WI38 (cell line): ENCODE measurements at regions not wholly inside any gene's neighbourhood (a gene's known extent, or its start where the extent isn't known, plus 50 kb on each side); places are given as distances from the start of the nearest gene placed in this dataset.

ENCODE experiments used
- H3K4me3 ChIP-seq: 2 replicates; pipeline ENCODE4 v1.5.1; 2011; ENCODE audit warnings: low read depth, mild to moderate bottlenecking, control low read depth, low read length
- TF ChIP-seq, protein P1 (sequence below): IDR thresholded peaks from 2 replicates; pipeline ENCODE4 v1.5.1; 2012; ENCODE audit warnings: low read depth, mild to moderate bottlenecking, control low read depth, low read length

DNA sequence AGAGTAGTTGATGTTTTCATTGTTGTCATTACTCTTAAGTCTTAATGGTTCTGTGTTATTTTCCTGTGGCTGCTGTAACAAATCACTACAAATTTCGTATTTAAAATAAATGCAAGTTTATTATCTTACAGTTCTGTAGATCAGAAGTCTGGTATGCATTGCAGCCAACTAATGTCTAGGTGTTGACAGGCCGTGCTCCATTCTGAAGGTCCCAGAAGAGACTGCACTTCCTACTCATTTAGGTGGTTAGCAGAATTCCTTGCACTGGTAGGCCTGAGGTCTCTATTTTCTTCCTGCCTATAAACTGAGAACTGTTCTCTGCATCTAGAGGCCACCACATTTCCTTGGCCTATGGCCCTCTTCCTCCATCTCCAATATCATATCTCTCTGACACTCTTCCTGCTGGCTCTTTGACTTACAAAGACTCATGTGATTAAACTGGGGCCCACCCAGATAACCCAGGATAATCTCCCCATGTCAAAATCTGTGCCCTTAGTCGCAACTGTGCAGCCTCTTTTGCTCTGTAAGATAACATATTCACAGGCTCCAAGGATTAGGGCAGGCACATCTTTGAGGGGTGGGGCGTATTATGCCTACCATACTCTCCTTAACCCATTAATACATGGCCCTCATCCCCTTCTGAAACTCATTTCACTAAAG lies 468.4 kb downstream of the FOXO1 start:
- H3K4me3 ChIP-seq: no peak overlapping the region
- TF ChIP-seq, protein P1, sequence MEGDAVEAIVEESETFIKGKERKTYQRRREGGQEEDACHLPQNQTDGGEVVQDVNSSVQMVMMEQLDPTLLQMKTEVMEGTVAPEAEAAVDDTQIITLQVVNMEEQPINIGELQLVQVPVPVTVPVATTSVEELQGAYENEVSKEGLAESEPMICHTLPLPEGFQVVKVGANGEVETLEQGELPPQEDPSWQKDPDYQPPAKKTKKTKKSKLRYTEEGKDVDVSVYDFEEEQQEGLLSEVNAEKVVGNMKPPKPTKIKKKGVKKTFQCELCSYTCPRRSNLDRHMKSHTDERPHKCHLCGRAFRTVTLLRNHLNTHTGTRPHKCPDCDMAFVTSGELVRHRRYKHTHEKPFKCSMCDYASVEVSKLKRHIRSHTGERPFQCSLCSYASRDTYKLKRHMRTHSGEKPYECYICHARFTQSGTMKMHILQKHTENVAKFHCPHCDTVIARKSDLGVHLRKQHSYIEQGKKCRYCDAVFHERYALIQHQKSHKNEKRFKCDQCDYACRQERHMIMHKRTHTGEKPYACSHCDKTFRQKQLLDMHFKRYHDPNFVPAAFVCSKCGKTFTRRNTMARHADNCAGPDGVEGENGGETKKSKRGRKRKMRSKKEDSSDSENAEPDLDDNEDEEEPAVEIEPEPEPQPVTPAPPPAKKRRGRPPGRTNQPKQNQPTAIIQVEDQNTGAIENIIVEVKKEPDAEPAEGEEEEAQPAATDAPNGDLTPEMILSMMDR: no peak

DNA sequence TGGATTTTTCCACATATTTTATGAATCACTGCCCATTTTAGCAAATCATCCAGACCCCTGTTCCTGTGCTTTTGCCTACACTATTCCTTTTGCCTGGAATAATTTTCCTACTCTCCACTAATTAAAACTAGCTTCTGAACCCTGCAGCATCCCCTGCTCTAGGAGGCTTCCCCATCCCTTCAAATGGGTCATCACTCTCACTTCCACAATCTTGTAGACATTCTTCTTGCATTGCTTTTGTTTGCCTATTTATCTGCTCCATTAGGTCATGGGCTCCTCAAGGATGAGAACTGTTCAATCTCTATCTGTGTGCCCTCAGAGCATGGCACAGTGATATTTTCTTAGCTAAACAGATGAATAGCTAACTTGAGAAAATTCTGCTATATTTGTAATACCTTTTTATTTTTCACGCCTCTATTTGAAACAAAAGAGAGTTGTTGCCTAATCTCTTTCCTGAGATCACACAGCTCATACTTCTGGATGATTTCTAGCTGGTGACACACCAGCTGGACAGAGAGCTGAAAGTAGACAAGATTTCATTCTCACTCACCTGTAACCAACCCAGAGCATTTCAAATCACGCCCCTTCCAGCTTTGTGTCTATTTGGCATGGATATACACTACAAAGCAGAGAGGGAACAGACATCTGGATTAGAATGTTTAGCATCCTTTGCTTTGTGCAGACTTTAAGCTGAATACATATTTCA lies 466.0 kb downstream of the FOXO1 start:
- H3K4me3 ChIP-seq: no peak overlapping the region
- TF ChIP-seq, protein P1: no peak

DNA sequence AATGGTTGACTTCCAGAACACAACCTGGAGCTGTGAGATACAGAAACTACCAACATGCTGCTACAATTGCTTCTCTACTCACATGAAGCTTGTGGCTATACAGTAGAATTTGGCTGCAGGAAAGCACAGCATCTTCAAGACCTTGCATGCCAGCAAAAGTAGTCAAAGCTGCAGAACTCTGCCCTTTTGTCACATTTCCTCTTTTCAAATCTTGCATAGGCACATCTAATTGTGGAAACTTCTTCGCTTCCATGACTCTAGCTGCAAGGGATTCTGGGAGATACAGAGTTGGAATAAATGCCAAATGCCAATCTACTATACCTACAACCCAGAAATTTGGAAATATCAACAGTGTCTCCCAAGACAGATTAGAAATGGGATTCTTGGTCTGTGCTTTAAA lies 462.2 kb downstream of the FOXO1 start:
- TF ChIP-seq, protein P1: no peak
- no peak overlapping the region for H3K4me3 ChIP-seq

DNA sequence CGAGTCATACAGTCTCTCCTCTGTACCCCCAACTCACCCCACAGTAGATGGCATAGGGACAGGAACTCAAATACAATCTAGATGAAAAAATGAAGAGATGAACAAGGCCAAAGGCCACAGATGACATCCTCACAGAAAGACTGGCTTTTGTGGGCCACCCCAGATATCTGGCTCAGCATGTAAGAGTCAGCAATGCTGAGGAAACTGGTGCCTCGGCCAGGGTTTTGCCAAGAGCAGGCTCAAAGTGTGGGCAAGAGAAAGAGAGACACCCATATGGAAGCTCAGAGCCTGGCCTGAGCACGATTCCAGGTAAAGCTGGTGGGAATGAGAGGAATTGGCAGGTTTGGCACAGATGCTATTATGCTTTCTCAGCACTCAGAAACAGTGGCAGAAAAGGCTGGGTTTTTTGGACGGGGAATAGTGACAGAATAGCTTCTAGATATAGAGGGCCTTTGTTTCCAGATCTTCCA lies 460.6 kb downstream of the FOXO1 start:
- H3K4me3 ChIP-seq: no peak overlapping the region
- TF ChIP-seq, protein P1: no peak

DNA sequence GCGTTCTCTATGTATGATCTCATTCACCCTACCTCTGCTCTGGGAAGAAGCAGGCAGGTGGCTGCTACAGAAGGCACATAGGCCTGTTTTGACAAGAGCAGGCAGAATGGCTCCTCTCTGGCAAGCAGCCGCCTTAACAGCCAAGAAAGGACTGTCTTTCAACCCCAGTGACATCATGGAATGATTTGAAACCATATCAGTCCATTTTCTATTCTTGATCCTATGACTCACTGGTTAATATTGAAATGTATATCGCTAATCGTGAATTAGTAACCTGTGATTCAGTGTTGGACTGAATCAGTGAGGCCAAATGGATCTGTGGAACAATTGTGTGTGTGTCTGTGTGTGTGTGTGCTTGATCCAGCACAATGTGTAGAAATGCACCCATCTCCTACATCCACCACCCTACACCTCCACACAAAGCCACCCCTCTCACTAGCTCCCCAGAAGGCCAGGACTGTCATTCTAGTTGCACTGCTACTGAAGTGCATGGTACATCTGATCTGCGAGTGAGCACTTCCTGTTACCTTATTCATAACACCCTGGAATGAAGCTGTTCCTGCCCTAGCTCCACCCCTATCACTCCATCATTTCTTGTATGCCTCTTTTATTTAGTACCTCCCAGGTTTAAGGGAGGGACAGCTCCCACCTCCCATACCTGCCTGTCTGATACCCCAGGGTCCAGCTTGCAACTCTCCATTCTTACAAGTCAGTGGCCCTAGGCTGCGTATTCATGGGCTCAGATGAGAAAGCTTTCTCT lies 460.0 kb downstream of the FOXO1 start:
- no peak overlapping the region for H3K4me3 ChIP-seq
- TF ChIP-seq, protein P1: no peak

DNA sequence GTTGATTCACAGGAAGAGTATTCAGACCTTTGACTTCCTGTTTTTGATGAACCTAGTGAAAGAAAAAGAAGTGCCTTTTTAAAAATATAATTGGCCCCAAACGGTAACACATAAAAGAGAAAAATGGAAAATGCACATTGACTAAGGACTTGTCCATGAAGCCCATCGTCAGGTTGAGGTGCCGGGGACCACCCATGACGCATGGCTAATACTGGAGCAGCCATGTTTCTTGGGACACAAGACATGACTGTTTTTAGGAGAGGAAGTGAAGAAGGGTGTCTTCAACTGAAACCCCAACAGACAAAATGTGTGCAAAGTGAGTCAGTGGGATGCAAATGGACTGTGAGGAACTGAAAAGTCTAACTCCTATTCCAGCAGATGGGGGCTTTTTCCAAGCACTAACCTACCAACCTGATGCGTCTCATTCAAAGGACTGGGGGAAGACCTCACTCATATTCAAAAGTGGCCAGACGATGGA lies 459.4 kb downstream of the FOXO1 start:
- no peak overlapping the region for H3K4me3 ChIP-seq
- TF ChIP-seq, protein P1: no peak
